Smooth muscle cell (in vitro differentiated cells): ENCODE measurements at regions not wholly inside any gene's neighbourhood (a gene's known extent, or its start where the extent isn't known, plus 50 kb on each side); places are given as distances from the start of the nearest gene placed in this dataset. TPM values are rescaled to one million over a fixed set of nuclear protein-coding genes. Genes with fewer than 3 reads are reported as not detected.
"Not testable (repeated sequence)": the region's sequence is repeated elsewhere in the genome, so short reads cannot be mapped to it uniquely, and the experiment has no call there.

ENCODE experiments used
- DNase-seq: peaks from one replicate; lab custom pipeline; 2025; ENCODE audit not compliant: unreplicated experiment; lab: John Stamatoyannopoulos, UW
- H2AFZ ChIP-seq: fragments of 200-600 bp; sonication (generic); 2 replicates; pipeline ENCODE4 v1.6.0; 2016; ENCODE audit warnings: antibody characterized with exemption, low read depth, mild to moderate bottlenecking
- H3F3A ChIP-seq: fragments of 200-600 bp; sonication (generic); 2 replicates; pipeline ENCODE4 v1.6.0; 2017; ENCODE audit warnings: antibody characterized with exemption, low read depth
- H3K27ac ChIP-seq: fragments of 200-600 bp; sonication (generic); 2 replicates; pipeline ENCODE4 v1.5.1; 2016; ENCODE audit warnings: low read depth, mild to moderate bottlenecking
- H3K27me3 ChIP-seq: fragments of 200-600 bp; sonication (generic); 2 replicates; pipeline ENCODE4 v1.6.1; 2016; ENCODE audit warnings: low read depth, mild to moderate bottlenecking
- H3K36me3 ChIP-seq: fragments of 200-600 bp; sonication (generic); 2 replicates; pipeline ENCODE4 v1.5.1; 2016; ENCODE audit warnings: low read depth
- H3K4me1 ChIP-seq: fragments of 200-600 bp; sonication (generic); 2 replicates; pipeline ENCODE4 v1.5.1; 2016; ENCODE audit warnings: low read depth
- H3K4me2 ChIP-seq: fragments of 200-600 bp; sonication (generic); 2 replicates; pipeline ENCODE4 v1.6.0; 2016; ENCODE audit warnings: mild to moderate bottlenecking
- H3K4me3 ChIP-seq: fragments of 200-600 bp; sonication (generic); 2 replicates; pipeline ENCODE4 v1.5.1; 2016; ENCODE audit warnings: mild to moderate bottlenecking
- H3K79me2 ChIP-seq: fragments of 200-600 bp; sonication (generic); 2 replicates; pipeline ENCODE4 v1.6.0; 2016; ENCODE audit warnings: low read depth, mild to moderate bottlenecking
- H3K9ac ChIP-seq: fragments of 200-600 bp; sonication (generic); 2 replicates; pipeline ENCODE4 v1.6.0; 2016; ENCODE audit warnings: low read depth
- H3K9me3 ChIP-seq: fragments of 200-600 bp; sonication (generic); replicated peaks from 2 replicates; pipeline ENCODE4 v1.5.1; 2016; ENCODE audit warnings: low read depth
- H4K20me1 ChIP-seq: fragments of 200-600 bp; sonication (generic); 2 replicates; pipeline ENCODE4 v1.6.0; 2016; ENCODE audit warnings: low read depth
- WGBS: methylation state at CpG from one replicate; pipeline ENCODE4 v1.1.7; 2016; ENCODE audit warnings: low lambda C conversion rate; 5-methylcytosine and 5-hydroxymethylcytosine counted together
- small RNA-seq: library from RNA; depleted of rRNA; stranded (forward); fragments of <200 nt; gene quantifications from one replicate; pipeline ENCODE3, GENCODE V24; 2014
- TF ChIP-seq, protein P1 (sequence below): fragments of 200-600 bp; sonication (generic); IDR thresholded peaks from 2 replicates; pipeline ENCODE4 v1.5.1; 2017; ENCODE audit warnings: borderline replicate concordance, mild to moderate bottlenecking, antibody characterized with exemption; ENCODE audit not compliant: insufficient read depth, poor library complexity, severe bottlenecking

DNA sequence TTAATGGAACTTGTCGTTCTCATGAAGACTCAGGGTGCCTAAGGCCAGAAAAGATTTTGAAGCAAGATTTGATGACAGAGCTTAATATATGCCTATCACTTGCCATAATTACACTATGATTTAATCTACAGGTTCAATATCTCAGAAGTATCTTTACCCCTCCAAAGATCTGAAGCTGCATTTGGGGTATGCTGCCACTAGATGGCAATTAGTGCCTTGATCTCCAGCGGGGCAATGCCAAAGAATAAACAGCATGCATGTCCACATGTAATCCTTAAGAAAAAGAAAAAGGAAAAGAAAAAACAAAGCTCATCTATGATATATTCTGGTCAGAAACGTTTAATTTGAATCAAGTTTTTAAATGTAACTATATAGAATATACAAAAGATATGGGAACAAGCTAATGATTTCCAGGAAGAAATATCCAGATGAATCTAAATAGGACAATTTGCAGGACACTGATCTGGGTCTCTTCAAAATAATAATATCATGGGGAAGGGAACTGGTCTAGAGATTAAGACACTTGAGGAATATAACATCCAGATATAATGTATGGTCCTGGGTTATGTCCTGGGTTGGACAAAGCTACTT is 55.0 kb upstream of the SOX14 start:
- Histone ChIP-seq H2AFZ (no peak overlapping the region), H3K9me3 (no peaks in the 10 kb centered on the region), H3K27me3 (no peaks in the 10 kb centered on the region), H3K4me3 (no peak overlapping the region), H3F3A (no peaks in the 10 kb centered on the region), H3K36me3 (no peaks in the 10 kb centered on the region), H3K4me2 (no peak overlapping the region), H3K27ac (no peak overlapping the region), H3K4me1 (no peaks in the 10 kb centered on the region), H4K20me1 (no peaks in the 10 kb centered on the region), H3K79me2 (no peaks in the 10 kb centered on the region), H3K9ac (no peak overlapping the region)
- DNase-seq, result no peak
- TF ChIP-seq, protein P1, sequence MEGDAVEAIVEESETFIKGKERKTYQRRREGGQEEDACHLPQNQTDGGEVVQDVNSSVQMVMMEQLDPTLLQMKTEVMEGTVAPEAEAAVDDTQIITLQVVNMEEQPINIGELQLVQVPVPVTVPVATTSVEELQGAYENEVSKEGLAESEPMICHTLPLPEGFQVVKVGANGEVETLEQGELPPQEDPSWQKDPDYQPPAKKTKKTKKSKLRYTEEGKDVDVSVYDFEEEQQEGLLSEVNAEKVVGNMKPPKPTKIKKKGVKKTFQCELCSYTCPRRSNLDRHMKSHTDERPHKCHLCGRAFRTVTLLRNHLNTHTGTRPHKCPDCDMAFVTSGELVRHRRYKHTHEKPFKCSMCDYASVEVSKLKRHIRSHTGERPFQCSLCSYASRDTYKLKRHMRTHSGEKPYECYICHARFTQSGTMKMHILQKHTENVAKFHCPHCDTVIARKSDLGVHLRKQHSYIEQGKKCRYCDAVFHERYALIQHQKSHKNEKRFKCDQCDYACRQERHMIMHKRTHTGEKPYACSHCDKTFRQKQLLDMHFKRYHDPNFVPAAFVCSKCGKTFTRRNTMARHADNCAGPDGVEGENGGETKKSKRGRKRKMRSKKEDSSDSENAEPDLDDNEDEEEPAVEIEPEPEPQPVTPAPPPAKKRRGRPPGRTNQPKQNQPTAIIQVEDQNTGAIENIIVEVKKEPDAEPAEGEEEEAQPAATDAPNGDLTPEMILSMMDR, result peak; percentile 37
- 3% methylated on average over 3 of the region's 3 CpGs for WGBS

DNA sequence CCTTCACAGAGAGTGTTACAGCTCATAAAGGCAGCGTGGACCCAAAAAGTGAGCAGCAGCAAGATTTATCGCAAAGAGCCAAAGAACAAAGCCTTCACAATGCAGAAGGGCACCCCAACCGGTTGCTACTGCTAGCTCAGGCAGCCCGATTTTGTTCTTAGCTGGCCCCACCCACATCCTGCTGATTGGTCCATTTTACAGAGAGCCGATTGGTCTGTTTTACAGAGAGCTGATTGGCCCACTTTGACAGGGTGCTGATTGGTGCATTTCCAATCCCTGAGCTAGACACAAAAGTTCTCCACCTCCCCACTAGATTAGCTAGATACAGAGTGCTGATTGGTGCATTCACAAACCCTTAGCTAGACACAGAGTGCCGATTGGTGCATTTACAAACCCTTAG is 50.1 kb upstream of the SOX14 start:
- H3K27me3 ChIP-seq, H3K4me2 ChIP-seq, DNase-seq, H3F3A ChIP-seq, H3K4me1 ChIP-seq, H3K27ac ChIP-seq, H4K20me1 ChIP-seq, H3K9ac ChIP-seq, H3K9me3 ChIP-seq, H3K36me3 ChIP-seq, H3K4me3 ChIP-seq, H2AFZ ChIP-seq, H3K79me2 ChIP-seq: not testable (repeated sequence)
- WGBS, result 85% methylated on average over 6 of the region's 6 CpGs

Small RNAs in the stretch of these regions (small RNA-seq; reads per million reads assigned to genes)
- gene RNA5SP142, result not detected
